C4-2B (cell line): ENCODE measurements at regions not wholly inside any gene's neighbourhood (a gene's known extent, or its start where the extent isn't known, plus 50 kb on each side); places are given as distances from the start of the nearest gene placed in this dataset.

ENCODE experiments used
- CTCF ChIP-seq: fragments of 450-650 bp; conservative IDR thresholded peaks from 2 replicates; pipeline ENCODE4 v1.5.1; 2017; ENCODE audit warnings: mild to moderate bottlenecking
- ZFX ChIP-seq: fragments of 450-650 bp; IDR thresholded peaks from 2 replicates; pipeline ENCODE4 v1.6.1; 2017

- TF ChIP-seq CTCF = no peak
- no peak for TF ChIP-seq ZFX
Observed at GRCh38 chr14:35992816-35993683, 166.9 kb downstream of the BRMS1L start.
